GM21786 (cell line): ENCODE measurements at regions not wholly inside any gene's neighbourhood (a gene's known extent, or its start where the extent isn't known, plus 50 kb on each side); places are given as distances from the start of the nearest gene placed in this dataset.

Experiments used
- ATAC-seq: cut with Tn5 transposase; IDR thresholded peaks from one replicate; pipeline ENCODE4 v1.9.1; 2021; ENCODE audit not compliant: unreplicated experiment

- peak; percentile 32 for ATAC-seq
Measured at GRCh38 chr6:164502833-164503232, 806.6 kb downstream of the C6orf118 start.

DNA sequence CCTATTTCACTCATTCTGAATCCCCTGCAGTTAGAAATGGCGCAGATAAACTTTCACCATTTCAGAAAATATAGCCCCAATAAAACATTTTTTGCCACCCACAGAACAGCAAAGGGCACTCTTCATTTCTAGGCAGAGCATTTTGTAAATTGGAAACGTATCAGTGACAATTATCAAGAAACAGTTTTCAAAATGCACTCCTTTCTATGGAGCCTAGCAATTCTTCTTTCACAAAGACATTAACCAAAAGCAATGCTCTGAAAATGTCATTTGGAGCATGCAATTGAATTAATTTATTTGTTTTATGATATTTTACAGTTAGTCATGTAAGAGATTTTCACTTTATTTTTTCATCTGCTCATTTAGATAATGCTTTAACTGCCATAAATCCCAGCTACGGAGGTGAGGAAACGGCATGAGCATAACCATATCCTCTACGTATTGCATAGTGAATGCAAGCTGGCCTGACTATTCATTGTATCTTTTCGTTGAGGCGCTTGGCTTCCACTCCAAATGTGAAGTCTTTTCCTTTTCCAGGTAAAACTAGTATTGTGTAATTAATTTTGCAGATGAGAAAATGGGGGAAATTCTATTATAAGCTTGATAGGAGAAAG, 813.4 kb downstream of the C6orf118 start:
- no peak for ATAC-seq

- ATAC-seq, result no peak
Measured at GRCh38 chr6:164478426-164478825, 831.0 kb downstream of the C6orf118 start.

- ATAC-seq, result no peak
Measured at GRCh38 chr6:164477790-164478189, 831.6 kb downstream of the C6orf118 start.

GRCh38 chr6:164477101-164477500, 832.3 kb downstream of the C6orf118 start:
- no peak for ATAC-seq

- ATAC-seq, result no peak
Measured at GRCh38 chr6:164469276-164469949, 840.0 kb downstream of the C6orf118 start.

- no peak for ATAC-seq
Measured at GRCh38 chr6:164455835-164456234, 853.6 kb downstream of the C6orf118 start.

DNA sequence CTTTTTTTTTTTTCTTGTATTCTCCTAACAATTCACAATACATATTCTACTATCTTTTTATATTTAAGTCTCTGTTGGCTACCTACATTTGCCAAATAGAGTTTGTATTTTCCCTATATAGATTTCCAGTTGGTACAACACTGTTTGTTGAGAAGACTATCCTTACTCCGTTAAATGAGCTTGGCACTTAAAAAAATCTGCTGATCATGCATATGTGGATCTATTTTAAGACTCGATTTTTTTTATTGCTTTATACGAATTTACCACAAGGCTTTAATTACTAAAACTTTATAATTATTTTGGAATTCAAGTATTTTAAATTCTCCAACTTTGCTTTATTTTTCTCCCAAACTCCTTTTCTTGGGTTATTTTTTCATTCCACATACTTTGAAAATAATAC, 855.6 kb downstream of the C6orf118 start:
- no peak for ATAC-seq

DNA sequence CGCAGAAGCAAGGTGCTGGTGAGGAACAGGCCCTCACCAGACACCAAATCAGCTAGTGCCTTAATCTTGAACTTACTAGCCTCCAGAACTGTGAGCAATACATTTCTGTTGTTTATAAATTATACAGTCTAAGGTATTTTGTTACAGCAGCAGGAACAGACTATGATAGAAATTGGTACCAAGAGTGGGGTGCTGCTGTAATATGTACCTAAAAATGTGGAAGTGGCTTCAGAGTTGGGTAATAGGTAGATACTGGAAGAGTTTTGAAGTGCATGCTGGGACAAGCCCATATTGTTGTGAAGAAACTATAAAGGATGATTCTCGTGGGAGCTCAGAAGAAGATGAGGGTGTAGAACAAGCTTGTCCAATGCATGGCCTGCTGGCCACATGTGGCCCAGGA, 866.8 kb downstream of the C6orf118 start:
- no peak for ATAC-seq

DNA sequence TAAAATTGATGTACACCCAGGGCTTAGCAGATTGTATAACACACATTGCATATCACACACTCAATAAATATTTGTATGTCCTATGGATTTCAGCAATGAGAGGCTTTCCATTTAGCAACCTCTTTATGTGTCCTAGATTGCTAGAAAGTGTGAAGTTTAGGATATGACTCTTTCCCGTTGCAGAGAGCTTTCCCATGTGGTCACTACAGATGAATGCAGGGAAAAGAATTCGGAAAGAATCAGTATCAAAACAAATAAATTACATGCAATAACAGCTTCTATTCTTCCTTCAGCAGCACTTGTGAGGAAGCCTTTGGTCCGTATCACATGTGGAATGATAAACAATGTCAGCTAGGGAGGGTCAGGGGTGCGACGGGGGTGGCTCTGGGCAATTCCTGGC, 870.1 kb downstream of the C6orf118 start:
- ATAC-seq, result no peak

DNA sequence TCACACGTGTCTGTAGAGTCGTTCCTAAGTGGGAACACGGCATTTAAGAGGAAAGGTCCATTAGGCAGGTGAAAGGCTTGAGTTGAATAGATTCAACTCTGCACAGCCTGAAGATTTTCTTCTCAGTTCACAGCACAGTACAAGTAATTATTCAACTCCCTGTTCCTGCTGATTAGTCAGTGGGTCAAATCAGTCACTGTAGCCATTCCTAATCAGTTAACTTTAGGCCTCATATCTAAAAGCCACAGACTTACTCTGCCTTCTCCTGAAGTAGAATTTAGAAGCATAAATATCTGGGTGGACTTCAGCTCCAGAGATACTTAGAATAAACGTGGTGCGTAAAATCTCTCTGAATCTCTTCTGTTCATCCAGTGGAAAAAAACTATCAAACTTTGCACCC, 872.4 kb downstream of the C6orf118 start:
- ATAC-seq, result no peak

DNA sequence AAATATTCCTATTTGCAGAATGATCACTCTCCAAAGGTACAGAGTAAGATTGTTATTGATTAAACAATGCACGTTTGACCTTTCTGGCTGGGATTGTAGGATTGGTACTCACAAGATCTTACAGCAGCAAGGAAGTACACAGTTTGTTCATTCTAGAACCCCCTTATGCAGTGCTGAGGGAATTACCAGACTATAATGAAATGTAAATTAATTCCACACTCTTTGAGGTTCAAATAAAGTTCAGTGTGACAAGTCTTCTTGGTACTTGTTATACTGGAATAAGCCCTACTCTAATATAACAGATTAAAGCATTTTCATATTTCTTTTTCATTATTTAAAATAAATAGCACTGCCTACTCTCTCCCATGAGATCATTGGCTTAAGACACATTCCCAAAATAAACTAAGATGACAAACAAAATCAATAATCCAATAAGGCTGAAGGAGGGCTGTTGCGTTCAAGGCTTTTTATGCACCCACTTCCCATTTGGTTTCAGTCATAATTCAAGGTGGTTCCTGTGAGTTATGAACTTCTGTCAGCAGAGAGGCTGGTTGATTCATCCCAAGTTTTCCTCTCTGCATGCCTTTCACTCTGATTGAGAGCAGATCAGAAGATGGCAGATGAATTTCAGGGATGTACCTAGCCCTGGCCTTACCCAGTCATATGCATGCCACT, 881.5 kb downstream of the C6orf118 start:
- ATAC-seq, result no peak

DNA sequence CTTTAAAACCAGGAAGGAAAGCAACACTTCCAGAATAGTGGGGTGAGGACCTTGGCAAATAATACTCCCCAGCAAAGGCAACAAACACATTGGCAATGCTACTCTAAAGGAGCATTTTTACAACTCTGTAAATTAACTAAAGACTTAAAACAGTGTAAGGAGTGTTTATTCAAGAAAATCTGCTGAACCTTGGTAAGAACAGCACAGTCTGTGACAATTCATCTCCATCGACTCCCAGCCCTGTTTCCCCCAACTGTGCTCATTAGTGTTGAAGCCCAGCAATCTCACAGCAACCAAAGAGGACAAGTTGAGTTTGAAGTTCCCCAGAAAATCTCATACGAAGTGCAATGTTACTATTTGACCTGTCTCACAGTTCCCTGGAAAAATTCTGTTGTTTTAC, 884.9 kb downstream of the C6orf118 start:
- ATAC-seq, result no peak

DNA sequence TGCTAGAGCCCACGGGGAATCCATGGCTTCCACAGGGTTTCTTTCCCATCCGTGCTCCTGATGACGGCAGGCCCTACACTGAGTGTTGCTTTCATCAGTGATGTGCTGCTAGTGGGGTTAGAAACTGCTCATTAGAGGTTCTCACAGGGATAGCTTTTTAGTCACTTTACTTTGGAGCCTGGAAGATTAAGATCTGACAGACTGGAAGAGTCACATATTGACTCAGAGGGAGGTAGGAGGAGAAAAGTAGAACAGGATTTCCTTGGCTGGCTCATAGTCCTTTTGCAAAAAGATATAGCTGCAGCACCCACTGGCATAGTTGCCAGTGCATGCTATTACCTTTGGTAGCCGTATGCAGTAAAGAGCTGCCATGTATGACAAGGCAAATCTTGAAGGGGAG, 890.3 kb downstream of the C6orf118 start:
- ATAC-seq, result no peak

DNA sequence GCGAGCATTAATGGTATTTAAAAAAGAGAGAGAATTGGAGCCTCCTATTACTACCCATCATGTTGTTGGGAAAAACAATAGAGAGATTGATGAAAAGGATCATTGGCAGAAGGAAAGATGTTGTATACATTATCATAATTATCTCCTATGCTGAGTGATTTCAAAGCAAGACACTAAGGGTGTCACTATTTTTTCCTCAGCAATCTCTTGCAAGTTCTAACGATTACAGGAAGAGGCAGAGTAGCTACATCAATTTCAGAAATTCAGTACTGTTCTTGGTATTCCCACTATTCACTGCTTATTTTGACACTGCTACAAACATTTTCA, 891.2 kb downstream of the C6orf118 start:
- no peak for ATAC-seq

- ATAC-seq, result no peak
Measured at GRCh38 chr6:164417537-164418261, 891.7 kb downstream of the C6orf118 start.

DNA sequence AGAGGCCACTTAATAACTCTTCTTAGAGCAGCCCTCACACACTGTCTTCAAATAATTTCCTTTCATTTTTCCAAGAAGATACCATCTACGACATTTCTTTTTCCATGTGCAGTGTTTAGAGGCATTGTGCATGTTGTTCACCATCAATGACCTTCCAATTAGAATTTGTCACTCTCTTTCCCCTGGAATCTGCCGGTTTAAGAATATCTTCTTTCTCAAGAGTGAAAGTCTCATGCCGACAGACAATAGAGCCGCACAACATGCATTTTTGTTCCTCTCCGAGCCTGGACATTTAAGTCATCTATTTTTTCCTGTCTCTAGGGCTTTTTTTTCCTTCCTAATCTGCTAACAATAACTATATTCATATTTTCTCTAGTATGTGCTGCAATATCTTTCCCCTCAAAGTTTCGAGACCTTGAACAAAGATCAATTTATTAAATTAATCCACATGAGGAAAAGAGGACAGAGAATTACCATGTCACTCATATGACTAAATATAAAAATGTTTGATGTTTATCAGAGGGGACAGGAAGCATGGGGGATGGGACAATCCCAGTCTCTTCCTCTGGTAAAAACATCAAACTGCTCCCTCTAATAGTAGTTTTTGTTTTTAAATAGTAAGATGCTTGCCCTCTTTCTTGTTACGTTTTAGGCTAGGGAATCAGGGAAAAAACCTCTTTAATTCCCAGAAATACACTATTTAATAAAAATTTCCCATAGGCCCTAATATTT, 893.4 kb downstream of the C6orf118 start:
- no peak for ATAC-seq

GRCh38 chr6:164414695-164415094, 894.7 kb downstream of the C6orf118 start:
- no peak for ATAC-seq

DNA sequence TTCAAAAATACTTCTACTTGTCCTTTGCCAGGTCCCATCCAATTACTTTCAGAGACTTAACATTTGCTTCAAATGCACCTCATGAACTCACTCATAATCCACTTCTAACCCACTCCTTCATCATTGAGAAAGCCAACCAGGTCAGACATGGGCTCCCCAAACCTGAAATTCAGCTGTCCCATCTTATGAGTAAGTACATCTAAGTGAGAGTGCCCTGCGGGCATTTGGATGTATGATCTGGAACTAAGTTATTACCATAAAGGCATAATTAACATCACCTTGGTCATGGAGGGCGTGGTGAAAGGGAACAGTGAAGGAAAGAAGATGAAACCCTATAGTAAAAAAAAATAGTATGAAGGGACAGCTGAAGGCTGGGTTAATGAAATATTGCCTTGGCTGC, 896.8 kb downstream of the C6orf118 start:
- ATAC-seq, result no peak

DNA sequence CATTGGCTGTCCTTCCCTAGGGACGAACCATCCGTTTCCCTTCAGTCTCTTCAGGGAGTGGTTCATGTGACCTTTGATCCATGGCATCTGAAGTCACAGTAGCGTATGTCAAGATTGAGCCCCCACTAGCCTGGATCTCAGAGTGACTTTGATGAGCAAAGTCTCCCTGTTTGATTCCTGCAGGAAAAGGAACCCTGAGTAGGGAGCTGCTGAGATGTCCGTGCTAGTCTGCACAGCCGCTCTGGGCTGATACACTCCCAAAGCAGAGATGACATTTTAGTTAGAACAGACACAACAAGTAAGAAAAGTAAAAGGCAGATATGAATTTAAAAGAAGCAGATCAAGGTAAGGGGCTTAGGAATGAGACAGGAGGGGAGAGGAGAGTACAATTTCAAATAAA, 899.4 kb downstream of the C6orf118 start:
- no peak for ATAC-seq

DNA sequence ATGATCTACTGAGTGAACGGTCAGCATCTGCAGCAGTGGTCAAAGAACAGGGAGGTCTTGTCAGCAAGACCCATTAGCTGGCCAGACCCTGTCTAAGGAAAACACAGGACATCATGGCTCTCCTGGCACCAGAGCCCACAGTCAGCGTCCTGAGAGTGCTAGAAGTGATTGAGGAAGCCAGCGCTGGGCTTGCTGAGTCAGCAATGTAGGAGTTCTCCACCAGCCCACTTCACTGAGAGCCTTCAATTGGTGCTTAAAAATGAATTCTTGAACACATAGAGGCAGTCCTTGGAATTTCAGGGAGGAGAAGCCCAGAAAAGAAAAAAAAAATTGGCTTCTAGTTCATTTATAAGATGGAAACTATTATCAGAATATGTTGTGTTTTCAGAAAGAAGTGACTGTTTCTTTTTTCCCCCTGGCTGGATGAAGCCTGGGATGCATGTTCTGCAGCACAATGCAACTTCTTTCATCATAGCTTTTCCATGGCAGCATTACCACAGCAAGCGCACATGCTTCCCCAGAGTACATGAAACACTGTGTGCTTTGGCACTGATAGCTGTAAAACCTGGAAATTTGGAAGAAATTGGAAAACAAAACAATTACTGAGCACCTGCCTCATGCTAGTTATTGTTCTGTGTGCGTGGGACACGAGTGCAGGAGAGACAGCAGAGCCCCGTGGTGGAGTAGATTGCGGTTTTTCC, 899.9 kb downstream of the C6orf118 start:
- ATAC-seq, result no peak
